GM12878 (cell line): ENCODE measurements at regions not wholly inside any gene's neighbourhood (a gene's known extent, or its start where the extent isn't known, plus 50 kb on each side); places are given as distances from the start of the nearest gene placed in this dataset.

ENCODE experiments used
- BMI1 ChIP-seq: fragments of 450-650 bp; IDR thresholded peaks from 2 replicates; pipeline ENCODE4 v1.6.1; 2016; ENCODE audit warnings: mild to moderate bottlenecking, moderate library complexity, borderline replicate concordance
- CHD1 ChIP-seq: IDR thresholded peaks from 2 replicates; pipeline ENCODE4 v1.6.1; 2012; ENCODE audit warnings: low read depth, low read length, improper control_type of control experiment
- CHD2 ChIP-seq: IDR thresholded peaks from 2 replicates; pipeline ENCODE4 v1.6.1; 2011; ENCODE audit warnings: low read depth, low read length, improper control_type of control experiment, borderline replicate concordance
- CHD4 ChIP-seq: fragments of 200-600 bp; sonication (generic); IDR thresholded peaks from 2 replicates; pipeline ENCODE4 v1.6.1; 2016; ENCODE audit warnings: mild to moderate bottlenecking
- CTCF ChIP-seq, 3 experiments: IDR thresholded peaks in 2 of 3; conservative IDR thresholded peaks in 1 of 3; 2 replicates each; pipeline ENCODE4 v1.5.1; 2011; ENCODE audit warnings: low read depth in 3 of 3, low read length in 3 of 3, mild to moderate bottlenecking in 3 of 3, control low read depth in 2 of 3, moderate library complexity in 2 of 3, inconsistent platforms in 1 of 3, mixed read lengths in 1 of 3; ENCODE audit not compliant: control insufficient read depth in 2 of 3, insufficient read depth in 1 of 3; ENCODE audit errors: extremely low read depth in 1 of 3
- EP300 ChIP-seq, 2 experiments: fragments of 150-350 bp in 1 of 2; IDR thresholded peaks; 2 replicates each; pipeline ENCODE4 v1.6.1; 2011 to 2012; ENCODE audit warnings: low read depth in 2 of 2, low read length in 2 of 2, borderline replicate concordance in 1 of 2, improper control_type of control experiment in 1 of 2, inconsistent platforms in 1 of 2; ENCODE audit not compliant: control insufficient read depth in 1 of 2
- IRF4 ChIP-seq: IDR thresholded peaks from 2 replicates; pipeline ENCODE4 v1.6.1; 2011; ENCODE audit warnings: low read depth, low read length
- MXI1 ChIP-seq: fragments of 150-350 bp; IDR thresholded peaks from 2 replicates; pipeline ENCODE4 v1.6.1; 2011; ENCODE audit warnings: low read depth, mild to moderate bottlenecking, inconsistent platforms, low read length, improper control_type of control experiment
- POLR2A ChIP-seq: IDR thresholded peaks from 2 replicates; pipeline ENCODE4 v1.6.1; 2011; ENCODE audit warnings: low read depth, mild to moderate bottlenecking, low read length
- SP1 ChIP-seq: IDR thresholded peaks from one replicate; pipeline ENCODE4 v1.6.1; 2011; ENCODE audit warnings: low read depth, low read length
- SPI1 ChIP-seq: IDR thresholded peaks from 2 replicates; pipeline ENCODE4 v1.6.1; 2011; ENCODE audit warnings: low read depth, mild to moderate bottlenecking, low read length, moderate library complexity, borderline replicate concordance; ENCODE audit not compliant: insufficient read depth
- SRF ChIP-seq, 2 experiments: IDR thresholded peaks; 2 replicates each; pipeline ENCODE4 v1.6.1; 2011; ENCODE audit warnings: low read depth in 2 of 2, low read length in 2 of 2, mild to moderate bottlenecking in 1 of 2, moderate library complexity in 1 of 2
- ZNF274 ChIP-seq: IDR thresholded peaks from one replicate; pipeline ENCODE4 v1.8.0; 2011; ENCODE audit not compliant: insufficient read length, insufficient read depth
- ZSCAN29 ChIP-seq: fragments of 450-650 bp; IDR thresholded peaks from 2 replicates; pipeline ENCODE4 v1.6.1; 2017; ENCODE audit warnings: mild to moderate bottlenecking, moderate library complexity

GRCh38 chr5:28903643-28904042, 1865.3 kb upstream of the CDH9 start:
- no peak for TF ChIP-seq POLR2A
- no peak for TF ChIP-seq CHD1
- no peak for TF ChIP-seq IRF4
- TF ChIP-seq CTCF (IDR thresholded peaks at IDR 0.05 in 2 of 3, conservative IDR thresholded peaks at IDR 0.05 in 1 of 3; ENCODE audit: control insufficient read depth in 2 of 3, extremely low read depth in 1 of 3, insufficient read depth in 1 of 3, low read depth in 3 of 3, low read length in 3 of 3): no peak; a peak in 1 of 6 replicates
- no peak for TF ChIP-seq ZSCAN29
- TF ChIP-seq ZNF274: no peak
- TF ChIP-seq SRF (IDR thresholded peaks at IDR 0.05; ENCODE audit: low read depth in 2 of 2, low read length in 2 of 2): no peak
- no peak for TF ChIP-seq CHD2
- no peak for TF ChIP-seq SPI1
- TF ChIP-seq MXI1: no peak
- TF ChIP-seq EP300 (IDR thresholded peaks at IDR 0.05; ENCODE audit: borderline replicate concordance in 1 of 2, control insufficient read depth in 1 of 2, low read depth in 2 of 2, low read length in 2 of 2): no peak
- no peak for TF ChIP-seq BMI1
- no peak for TF ChIP-seq SP1
- no peak for TF ChIP-seq CHD4
